WTC11 (cell line): ENCODE measurements at regions not wholly inside any gene's neighbourhood (a gene's known extent, or its start where the extent isn't known, plus 50 kb on each side); places are given as distances from the start of the nearest gene placed in this dataset.

Source experiments
- CTCF ChIP-seq: fragments of 200-600 bp; IDR thresholded peaks from 2 replicates; pipeline ENCODE4 v1.8.0; 2022; ENCODE audit warnings: antibody characterized with exemption
- HMGXB4 ChIP-seq: sonication (generic); formaldehyde crosslinking; IDR thresholded peaks from 2 replicates; pipeline ENCODE4 v1.8.1; 2023; ENCODE audit warnings: mild to moderate bottlenecking, moderate library complexity, missing genetic modification reagents

- TF ChIP-seq CTCF (no peak), HMGXB4 (CRISPR knock-in tag) (no peak)
Observed at GRCh38 chrX:45822124-45822523, 621.4 kb upstream of the DIPK2B start.
